GM04503 (cell line): ENCODE measurements at regions not wholly inside any gene's neighbourhood (a gene's known extent, or its start where the extent isn't known, plus 50 kb on each side); places are given as distances from the start of the nearest gene placed in this dataset.
A peak's percentile ranks its signal among the peaks of the same experiment; 100 is the strongest.

Source experiments
- DNase-seq: peaks from one replicate; pipeline ENCODE4 v3.0.0-alpha.2; 2012; ENCODE audit warnings: low read depth

DNA sequence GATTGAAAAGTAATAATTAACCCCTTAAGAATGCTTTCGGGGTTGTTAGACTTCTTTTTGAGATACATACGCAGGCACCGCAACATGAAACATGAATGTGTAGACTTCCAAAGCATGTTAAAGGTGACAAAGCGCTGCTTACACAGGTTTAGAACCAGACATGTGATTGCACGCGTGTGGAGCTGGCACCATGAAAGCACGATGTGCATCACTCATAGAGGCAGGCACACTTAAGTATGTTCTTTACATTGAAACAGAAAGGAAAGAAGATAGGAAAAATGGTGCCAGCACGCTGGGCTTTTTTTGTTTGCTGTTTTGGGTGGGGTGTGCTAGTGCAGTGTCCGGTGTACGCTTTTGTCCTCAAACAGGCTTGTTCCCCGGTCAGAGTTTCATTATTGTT lies 83.6 kb upstream of the PPARA start:
- DNase-seq: no peak

GRCh38 chr22:46067159-46068111 lies 82.9 kb upstream of the PPARA start:
- DNase-seq: no peak

- no peak for DNase-seq
Measured at GRCh38 chr22:46068181-46068592, 82.1 kb upstream of the PPARA start.

- peak; percentile 90 for DNase-seq
Measured at GRCh38 chr22:46068593-46069491, 81.5 kb upstream of the PPARA start.

- DNase-seq: no peak
Measured at GRCh38 chr22:46069521-46070214, 80.7 kb upstream of the PPARA start.

DNA sequence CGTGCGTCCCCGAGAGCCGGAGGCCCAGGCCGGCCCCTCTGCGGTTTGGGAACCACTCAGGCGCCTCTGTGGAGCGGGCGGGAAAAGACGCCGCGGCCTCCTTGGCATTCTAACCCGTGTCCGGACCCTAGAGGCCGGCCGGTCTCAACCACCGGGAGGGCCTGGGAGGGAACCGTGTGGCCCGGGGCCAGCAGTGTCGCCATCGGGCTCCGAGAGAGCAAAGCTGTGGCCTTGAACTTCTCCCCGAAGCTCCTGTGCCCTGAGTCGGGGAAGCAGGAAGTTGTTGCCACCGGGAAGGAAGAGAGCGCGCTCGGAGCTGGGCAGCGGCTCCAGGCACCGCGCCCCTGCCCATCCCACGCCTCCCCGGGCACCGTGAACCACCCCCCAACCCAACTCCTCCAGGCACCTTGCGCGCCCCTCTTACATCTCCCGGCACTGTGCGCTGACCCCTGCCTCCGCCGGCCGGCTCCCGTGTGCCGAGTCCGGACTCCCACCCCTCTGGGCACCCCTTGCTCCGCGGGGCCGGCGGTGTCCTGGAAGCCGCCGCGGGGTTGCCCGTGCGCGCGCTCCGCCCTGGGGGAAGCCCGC lies 80.0 kb upstream of the PPARA start:
- no peak for DNase-seq

GRCh38 chr22:46070803-46071450 lies 79.4 kb upstream of the PPARA start:
- DNase-seq: no peak

DNA sequence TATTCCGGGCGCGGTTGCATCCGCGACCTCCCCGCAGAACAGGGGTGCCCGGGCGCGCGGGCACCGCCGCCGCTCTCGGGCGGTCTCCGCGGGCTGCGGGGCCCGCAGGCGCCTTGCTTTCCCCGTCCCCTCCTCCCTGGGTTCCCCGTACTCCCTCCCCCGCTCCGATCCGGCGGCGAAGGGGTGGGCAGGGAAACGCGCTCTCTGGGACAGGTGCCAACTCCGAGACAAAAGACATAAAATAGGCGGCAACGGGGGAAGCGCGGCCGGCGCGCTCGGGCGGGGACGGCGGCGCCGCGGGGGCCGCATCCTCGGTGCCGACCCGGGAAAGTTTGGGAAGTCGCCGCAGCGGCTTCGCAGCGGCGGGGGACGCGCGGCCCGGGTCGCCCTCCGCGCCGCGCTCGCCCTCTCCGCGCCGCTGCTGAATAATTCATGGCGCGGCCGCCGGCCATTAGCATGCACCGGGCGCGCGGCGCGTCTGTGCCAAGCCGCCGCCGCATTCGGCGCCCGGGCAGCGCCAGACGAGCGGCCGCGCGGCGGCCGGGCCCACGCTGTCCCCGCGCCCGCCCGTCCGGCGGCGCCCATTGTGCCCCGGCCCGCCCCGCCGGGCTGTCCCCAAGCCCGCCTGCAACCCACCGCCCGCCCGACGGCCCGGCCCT lies 78.7 kb upstream of the PPARA start:
- no peak for DNase-seq

DNA sequence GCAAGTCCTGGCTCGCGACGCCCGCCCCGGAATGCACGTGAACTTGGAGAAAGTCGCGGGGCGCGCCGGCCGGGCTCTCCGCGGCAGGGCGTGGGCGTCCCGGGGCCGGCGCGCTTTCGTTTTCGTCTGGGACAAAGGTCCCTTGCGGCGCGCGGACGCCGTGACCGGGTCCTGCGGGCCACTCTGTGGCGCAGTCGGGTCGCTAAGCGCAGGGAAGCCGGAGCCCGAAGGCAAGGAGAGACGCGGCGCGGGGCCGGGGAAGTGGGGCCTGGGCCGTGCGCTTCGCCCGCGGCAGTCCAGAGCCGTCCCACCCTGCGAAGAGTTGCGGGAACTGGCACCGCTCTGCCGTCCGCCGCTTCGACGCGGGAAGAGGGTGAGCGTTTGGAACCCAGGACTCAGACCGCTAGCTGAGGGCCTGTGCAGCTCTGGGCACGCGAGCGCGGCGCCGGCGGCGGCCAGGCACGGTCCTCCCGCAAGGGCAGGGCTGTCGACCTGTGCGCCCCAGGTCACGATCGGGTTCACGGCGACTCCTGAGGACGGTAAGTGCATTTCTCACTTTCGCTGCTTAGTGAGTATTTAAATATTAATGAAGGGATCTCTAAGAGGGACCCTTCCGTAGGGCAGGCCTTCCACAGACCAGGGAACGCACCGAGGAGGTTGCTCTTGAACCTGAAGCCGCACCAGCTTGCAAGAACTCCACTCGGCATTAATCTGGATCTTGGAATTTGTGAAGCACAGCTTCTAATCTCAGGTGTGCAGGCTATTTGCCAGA lies 78.0 kb upstream of the PPARA start:
- no peak for DNase-seq

- DNase-seq: no peak
Measured at GRCh38 chr22:46072981-46073682, 77.2 kb upstream of the PPARA start.

GRCh38 chr22:46073683-46074504 lies 76.4 kb upstream of the PPARA start:
- no peak for DNase-seq

- DNase-seq: no peak
Measured at GRCh38 chr22:46074771-46075551, 75.4 kb upstream of the PPARA start.

- DNase-seq: no peak
Measured at GRCh38 chr22:46075764-46076531, 74.4 kb upstream of the PPARA start.

- DNase-seq: no peak
Measured at GRCh38 chr22:46076651-46077339, 73.5 kb upstream of the PPARA start.

DNA sequence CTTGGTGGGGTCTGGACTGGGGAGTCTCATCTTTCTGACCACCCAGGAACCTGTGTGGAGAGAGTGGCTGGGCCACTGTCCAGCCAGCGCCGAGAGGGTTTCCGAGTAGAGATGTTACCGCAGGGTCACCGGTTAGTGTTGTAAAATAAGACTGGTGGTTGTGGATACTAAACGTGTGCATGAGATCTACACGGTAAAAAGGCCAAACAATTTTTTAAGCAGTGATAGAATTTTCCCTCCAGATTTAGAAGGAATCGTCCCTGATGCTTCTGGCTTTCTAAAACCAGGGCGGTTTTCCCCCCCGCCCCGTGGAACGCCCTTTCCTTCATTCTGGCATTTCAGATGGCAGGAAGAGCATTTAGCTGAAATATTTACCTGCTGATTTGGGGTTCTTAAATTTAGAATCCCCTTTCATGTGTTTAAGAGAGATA lies 72.6 kb upstream of the PPARA start:
- DNase-seq: no peak
